ENCODE measurements at regions not wholly inside any gene's neighbourhood (a gene's known extent, or its start where the extent isn't known, plus 50 kb on each side); places are given as distances from the start of the nearest gene placed in this dataset.
A peak's percentile ranks its signal among the peaks of the same experiment; 100 is the strongest.
"Not testable (repeated sequence)": the region's sequence is repeated elsewhere in the genome, so short reads cannot be mapped to it uniquely, and the experiment has no call there.

DNA sequence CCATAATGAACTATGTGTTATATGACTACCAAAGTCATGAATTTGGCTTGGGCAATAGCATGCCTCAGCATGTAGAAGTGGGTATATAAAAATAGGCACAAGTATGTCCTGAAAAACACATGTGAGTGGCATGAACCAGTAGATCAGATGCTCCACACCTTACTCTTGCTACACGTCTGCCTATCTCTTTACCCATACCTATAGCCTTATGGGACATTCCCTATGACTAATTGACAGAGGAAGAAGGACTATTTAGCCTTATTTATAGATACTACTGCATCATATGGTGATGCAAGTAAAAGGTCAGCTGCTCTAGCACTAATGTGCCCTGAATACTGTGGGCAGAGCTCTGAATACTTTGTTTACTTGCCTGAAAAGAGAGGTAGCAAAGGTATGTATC, 81.0 kb upstream of the ZPLD1 start:
- Histone ChIP-seq H3K9me3 (ENCODE audit: low read depth) (no peaks in the 10 kb centered on the region), H3K27me3 (no peaks in the 10 kb centered on the region), H3K4me3 (no peak overlapping the region), H3K4me1 (ENCODE audit: insufficient read depth) (no peaks in the 10 kb centered on the region), H4K20me1 (ENCODE audit: insufficient read depth, poor library complexity, severe bottlenecking) (no peaks in the 10 kb centered on the region), H3K36me3 (replicated peaks; ENCODE audit: insufficient read depth, low read depth) (no peaks in the 10 kb centered on the region), H2AFZ (no peak overlapping the region), H3K4me2 (no peak overlapping the region), H3K79me2 (no peaks in the 10 kb centered on the region), H3K27ac (no peak overlapping the region), H3K9me2 (replicated peaks; ENCODE audit: insufficient read depth) (no peaks in the 10 kb centered on the region)
- 83% methylated on average over 1 of the region's 1 CpG for WGBS (ENCODE audit: low lambda C conversion rate, missing lambda C conversion rate)
- DNase-seq (ENCODE audit: low spot score): no peak
- TF ChIP-seq, protein P1, sequence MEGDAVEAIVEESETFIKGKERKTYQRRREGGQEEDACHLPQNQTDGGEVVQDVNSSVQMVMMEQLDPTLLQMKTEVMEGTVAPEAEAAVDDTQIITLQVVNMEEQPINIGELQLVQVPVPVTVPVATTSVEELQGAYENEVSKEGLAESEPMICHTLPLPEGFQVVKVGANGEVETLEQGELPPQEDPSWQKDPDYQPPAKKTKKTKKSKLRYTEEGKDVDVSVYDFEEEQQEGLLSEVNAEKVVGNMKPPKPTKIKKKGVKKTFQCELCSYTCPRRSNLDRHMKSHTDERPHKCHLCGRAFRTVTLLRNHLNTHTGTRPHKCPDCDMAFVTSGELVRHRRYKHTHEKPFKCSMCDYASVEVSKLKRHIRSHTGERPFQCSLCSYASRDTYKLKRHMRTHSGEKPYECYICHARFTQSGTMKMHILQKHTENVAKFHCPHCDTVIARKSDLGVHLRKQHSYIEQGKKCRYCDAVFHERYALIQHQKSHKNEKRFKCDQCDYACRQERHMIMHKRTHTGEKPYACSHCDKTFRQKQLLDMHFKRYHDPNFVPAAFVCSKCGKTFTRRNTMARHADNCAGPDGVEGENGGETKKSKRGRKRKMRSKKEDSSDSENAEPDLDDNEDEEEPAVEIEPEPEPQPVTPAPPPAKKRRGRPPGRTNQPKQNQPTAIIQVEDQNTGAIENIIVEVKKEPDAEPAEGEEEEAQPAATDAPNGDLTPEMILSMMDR (IDR thresholded peaks at IDR 0.05; ENCODE audit: poor library complexity): no peak
- TF ChIP-seq EZH2 (IDR thresholded peaks at IDR 0.05; ENCODE audit: borderline replicate concordance): no peak
- TF ChIP-seq EZH2phosphoT487 (IDR thresholded peaks at IDR 0.05; ENCODE audit: low read depth, severe bottlenecking, unreplicated experiment): no peak

DNA sequence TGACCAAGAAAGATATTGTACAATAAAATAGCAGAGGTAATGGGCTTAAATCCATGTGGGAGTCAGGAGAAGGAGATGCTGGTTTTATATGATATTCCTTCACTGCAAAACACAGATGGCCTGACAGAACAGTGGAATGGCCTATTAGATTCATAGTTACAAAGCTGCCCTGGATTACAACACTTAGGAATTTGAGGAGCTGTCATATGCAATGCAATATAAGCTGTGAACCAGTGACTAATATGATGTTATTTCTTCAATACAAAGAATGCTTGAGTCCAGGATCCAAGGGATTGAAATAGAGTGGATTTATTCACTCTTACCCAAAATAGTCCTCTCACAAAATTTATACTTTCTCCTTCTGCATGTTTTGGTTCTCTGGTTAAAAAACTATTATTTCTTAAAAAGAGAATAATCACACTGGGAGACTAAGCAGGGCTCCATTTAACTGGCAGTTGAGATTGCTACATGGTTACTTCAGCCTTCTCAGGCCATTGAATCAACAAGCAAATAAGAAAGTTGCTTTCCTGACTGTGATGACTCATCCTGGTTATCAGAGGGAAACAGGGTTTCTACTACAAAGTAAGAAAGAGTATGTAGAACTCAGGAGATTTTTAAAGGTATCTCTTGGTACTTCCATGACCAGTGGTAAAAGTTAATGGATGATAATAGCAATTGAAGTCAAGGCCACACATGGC, 79.8 kb upstream of the ZPLD1 start:
- Histone ChIP-seq H3K4me2 (no peak overlapping the region), H4K20me1 (ENCODE audit: insufficient read depth, poor library complexity, severe bottlenecking) (no peaks in the 10 kb centered on the region), H3K9me2 (replicated peaks; ENCODE audit: insufficient read depth) (no peaks in the 10 kb centered on the region), H3K79me2 (no peaks in the 10 kb centered on the region), H3K4me3 (no peak overlapping the region), H3K27me3 (no peaks in the 10 kb centered on the region), H3K36me3 (replicated peaks; ENCODE audit: insufficient read depth, low read depth) (no peaks in the 10 kb centered on the region), H3K27ac (peak overlapping the region; percentile 17), H3K4me1 (ENCODE audit: insufficient read depth) (no peaks in the 10 kb centered on the region), H3K9me3 (ENCODE audit: low read depth) (no peaks in the 10 kb centered on the region), H2AFZ (no peak overlapping the region)
- no peak for TF ChIP-seq EZH2phosphoT487 (IDR thresholded peaks at IDR 0.05; ENCODE audit: low read depth, severe bottlenecking, unreplicated experiment)
- TF ChIP-seq, protein P1 (IDR thresholded peaks at IDR 0.05; ENCODE audit: poor library complexity): no peak
- no peak for TF ChIP-seq EZH2 (IDR thresholded peaks at IDR 0.05; ENCODE audit: borderline replicate concordance)
- peak; percentile 66 for DNase-seq (ENCODE audit: low spot score)

DNA sequence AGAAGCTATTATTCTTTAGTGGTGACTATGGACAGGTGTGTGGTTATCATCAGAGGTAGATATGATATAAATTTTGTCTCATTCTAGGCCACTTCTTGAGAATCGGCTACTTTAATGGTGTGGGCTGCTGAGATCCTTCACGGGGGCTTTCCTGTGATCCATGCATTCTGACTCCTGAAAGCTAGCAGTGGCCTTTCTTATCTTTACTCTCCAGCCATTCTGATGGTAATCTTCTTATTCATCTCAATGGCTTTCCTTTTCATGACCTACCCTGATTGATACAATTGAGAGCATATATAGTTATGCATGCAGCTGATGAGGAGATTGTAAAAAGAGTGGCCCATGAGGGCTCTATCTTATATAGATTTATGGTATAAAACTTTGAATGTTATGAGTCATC, 78.3 kb upstream of the ZPLD1 start:
- no peaks in the 10 kb centered on the region for H4K20me1 ChIP-seq (ENCODE audit: insufficient read depth, poor library complexity, severe bottlenecking)
- H3K79me2 ChIP-seq: no peaks in the 10 kb centered on the region
- no peak overlapping the region for H3K27ac ChIP-seq
- WGBS (ENCODE audit: low lambda C conversion rate, missing lambda C conversion rate): 75% methylated on average over 2 of the region's 2 CpGs
- no peak for TF ChIP-seq EZH2phosphoT487 (IDR thresholded peaks at IDR 0.05; ENCODE audit: low read depth, severe bottlenecking, unreplicated experiment)
- no peak for TF ChIP-seq EZH2 (IDR thresholded peaks at IDR 0.05; ENCODE audit: borderline replicate concordance)
- TF ChIP-seq, protein P1 (IDR thresholded peaks at IDR 0.05; ENCODE audit: poor library complexity): no peak
- no peak overlapping the region for H3K4me3 ChIP-seq
- H3K9me3 ChIP-seq (ENCODE audit: low read depth): no peaks in the 10 kb centered on the region
- H3K4me2 ChIP-seq: no peak overlapping the region
- H3K27me3 ChIP-seq: no peaks in the 10 kb centered on the region
- H2AFZ ChIP-seq: no peak overlapping the region
- no peaks in the 10 kb centered on the region for H3K9me2 ChIP-seq (replicated peaks; ENCODE audit: insufficient read depth)
- H3K4me1 ChIP-seq (ENCODE audit: insufficient read depth): no peaks in the 10 kb centered on the region
- no peaks in the 10 kb centered on the region for H3K36me3 ChIP-seq (replicated peaks; ENCODE audit: insufficient read depth, low read depth)
- no peak for DNase-seq (ENCODE audit: low spot score)

DNA sequence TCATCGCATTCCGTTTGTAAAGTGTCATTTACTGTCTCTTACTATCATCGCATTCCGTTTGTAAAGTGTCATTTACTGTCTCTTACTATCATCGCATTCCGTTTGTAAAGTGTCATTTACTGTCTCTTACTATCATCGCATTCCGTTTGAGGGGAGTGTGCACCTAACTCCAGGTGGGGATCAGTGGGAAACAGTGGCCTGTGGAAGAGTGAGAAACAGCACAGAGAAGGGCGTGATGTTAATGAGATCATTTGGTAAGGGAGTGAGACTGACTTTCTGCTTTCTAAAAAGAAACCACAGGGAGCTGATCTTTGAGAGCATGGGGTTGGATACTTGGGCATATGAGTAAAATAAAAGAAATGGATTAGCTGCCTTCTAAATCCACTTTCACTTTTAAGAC, 77.5 kb upstream of the ZPLD1 start:
- not testable (repeated sequence) for H2AFZ ChIP-seq; H3K27me3 ChIP-seq; H3K4me2 ChIP-seq; H3K4me3 ChIP-seq; H3K36me3 ChIP-seq (replicated peaks; ENCODE audit: insufficient read depth, low read depth); H4K20me1 ChIP-seq (ENCODE audit: insufficient read depth, poor library complexity, severe bottlenecking); H3K79me2 ChIP-seq; H3K9me2 ChIP-seq (replicated peaks; ENCODE audit: insufficient read depth); H3K4me1 ChIP-seq (ENCODE audit: insufficient read depth); DNase-seq (ENCODE audit: low spot score); H3K9me3 ChIP-seq (ENCODE audit: low read depth); H3K27ac ChIP-seq
- WGBS (ENCODE audit: low lambda C conversion rate, missing lambda C conversion rate): 79% methylated on average over 9 of the region's 9 CpGs
